ENCODE measurements at regions not wholly inside any gene's neighbourhood (a gene's known extent, or its start where the extent isn't known, plus 50 kb on each side); places are given as distances from the start of the nearest gene placed in this dataset.

DNA sequence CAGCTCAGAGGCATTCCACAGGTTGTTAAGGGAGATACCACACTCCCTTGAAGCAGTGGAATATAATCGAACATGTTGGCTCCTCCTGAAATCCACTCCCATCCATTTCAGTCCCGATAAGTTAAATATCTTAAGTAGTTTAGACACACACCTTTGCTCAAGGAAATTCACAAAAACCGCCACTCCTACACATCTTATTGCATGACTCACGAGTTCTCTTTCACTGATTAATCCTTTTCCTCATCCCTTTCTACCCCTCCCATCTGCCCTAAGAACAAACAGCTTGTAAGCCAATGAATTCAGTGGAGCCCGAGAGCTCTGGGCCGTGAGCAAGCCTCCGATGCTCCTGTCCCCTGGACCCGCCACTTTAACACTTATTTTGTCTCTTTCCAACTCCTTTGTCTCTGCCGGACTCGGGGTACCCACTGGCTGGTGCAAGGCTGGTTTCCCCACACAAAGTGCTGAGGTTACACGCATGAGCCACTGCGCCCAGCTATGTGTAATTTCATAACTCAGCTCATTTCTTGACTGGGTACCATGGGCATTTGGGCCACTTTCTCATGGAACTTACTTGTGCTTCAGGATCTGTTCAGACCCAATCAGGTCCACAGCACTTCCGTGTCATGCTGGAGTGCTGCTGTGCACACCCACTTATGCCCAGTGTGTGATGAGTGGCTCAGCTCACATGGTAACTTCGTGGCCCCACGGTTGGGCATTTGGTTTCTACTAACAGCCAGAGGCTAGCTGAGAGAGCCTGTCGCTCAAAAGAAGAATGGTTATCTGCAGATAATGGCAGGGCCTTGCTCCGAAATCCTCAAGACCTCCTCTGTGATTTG lies 171.8 kb upstream of the ALG10B start:
- Histone ChIP-seq H2AFZ (ENCODE audit: control insufficient read depth, low read length) (no peak overlapping the region), H3K9ac (ENCODE audit: control insufficient read depth, extremely low read depth, insufficient read depth, low read length) (no peak overlapping the region), H3K27ac (ENCODE audit: control insufficient read depth, insufficient read depth, low read length) (no peak overlapping the region), H4K20me1 (ENCODE audit: control insufficient read depth, extremely low read depth, insufficient read depth, low read length) (no peaks in the 10 kb centered on the region), H3K4me1 (ENCODE audit: control insufficient read depth, extremely low read depth, insufficient read depth, low read length) (no peaks in the 10 kb centered on the region), H3K4me3 (ENCODE audit: control insufficient read depth in 2 of 3, extremely low read depth in 1 of 3, insufficient read depth in 2 of 3, low read depth in 1 of 3, low read length in 3 of 3) (no peak overlapping the region), H3K4me2 (ENCODE audit: control insufficient read depth, extremely low read depth, insufficient read depth, low read depth, low read length) (no peak overlapping the region), H3K79me2 (ENCODE audit: control insufficient read depth, insufficient read depth, low read length) (no peaks in the 10 kb centered on the region), H3K36me3 (ENCODE audit: control insufficient read depth in 2 of 2, extremely low read depth in 1 of 2, insufficient read depth in 2 of 2, low read length in 2 of 2) (no peaks in the 10 kb centered on the region), H3K27me3 (ENCODE audit: control insufficient read depth, extremely low read depth, insufficient read depth, low read length) (no peaks in the 10 kb centered on the region), H3K9me1 (ENCODE audit: control insufficient read depth, extremely low read depth, insufficient read depth, low read length) (no peaks in the 10 kb centered on the region), H3K9me3 (ENCODE audit: control insufficient read depth, low read depth, low read length) (no peaks in the 10 kb centered on the region)
- DNase-seq (ENCODE audit: low read depth, low spot score), result no peak
- no peak for TF ChIP-seq EZH2 (IDR thresholded peaks at IDR 0.05; ENCODE audit: low read length)
- TF ChIP-seq, protein P1, sequence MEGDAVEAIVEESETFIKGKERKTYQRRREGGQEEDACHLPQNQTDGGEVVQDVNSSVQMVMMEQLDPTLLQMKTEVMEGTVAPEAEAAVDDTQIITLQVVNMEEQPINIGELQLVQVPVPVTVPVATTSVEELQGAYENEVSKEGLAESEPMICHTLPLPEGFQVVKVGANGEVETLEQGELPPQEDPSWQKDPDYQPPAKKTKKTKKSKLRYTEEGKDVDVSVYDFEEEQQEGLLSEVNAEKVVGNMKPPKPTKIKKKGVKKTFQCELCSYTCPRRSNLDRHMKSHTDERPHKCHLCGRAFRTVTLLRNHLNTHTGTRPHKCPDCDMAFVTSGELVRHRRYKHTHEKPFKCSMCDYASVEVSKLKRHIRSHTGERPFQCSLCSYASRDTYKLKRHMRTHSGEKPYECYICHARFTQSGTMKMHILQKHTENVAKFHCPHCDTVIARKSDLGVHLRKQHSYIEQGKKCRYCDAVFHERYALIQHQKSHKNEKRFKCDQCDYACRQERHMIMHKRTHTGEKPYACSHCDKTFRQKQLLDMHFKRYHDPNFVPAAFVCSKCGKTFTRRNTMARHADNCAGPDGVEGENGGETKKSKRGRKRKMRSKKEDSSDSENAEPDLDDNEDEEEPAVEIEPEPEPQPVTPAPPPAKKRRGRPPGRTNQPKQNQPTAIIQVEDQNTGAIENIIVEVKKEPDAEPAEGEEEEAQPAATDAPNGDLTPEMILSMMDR (optimal IDR thresholded peaks at IDR 0.05 in 1 of 3, IDR thresholded peaks at IDR 0.05 in 1 of 3, conservative IDR thresholded peaks at IDR 0.05 in 1 of 3; ENCODE audit: extremely low read depth in 1 of 3, insufficient read depth in 2 of 3, low read length in 3 of 3), result no peak
- no peak for FAIRE-seq
- dilution Hi-C loops (cut with MboI; ENCODE audit: extremely low pct_ligation_motif_present, low sequenced_read_pairs), result no loop called here

DNA sequence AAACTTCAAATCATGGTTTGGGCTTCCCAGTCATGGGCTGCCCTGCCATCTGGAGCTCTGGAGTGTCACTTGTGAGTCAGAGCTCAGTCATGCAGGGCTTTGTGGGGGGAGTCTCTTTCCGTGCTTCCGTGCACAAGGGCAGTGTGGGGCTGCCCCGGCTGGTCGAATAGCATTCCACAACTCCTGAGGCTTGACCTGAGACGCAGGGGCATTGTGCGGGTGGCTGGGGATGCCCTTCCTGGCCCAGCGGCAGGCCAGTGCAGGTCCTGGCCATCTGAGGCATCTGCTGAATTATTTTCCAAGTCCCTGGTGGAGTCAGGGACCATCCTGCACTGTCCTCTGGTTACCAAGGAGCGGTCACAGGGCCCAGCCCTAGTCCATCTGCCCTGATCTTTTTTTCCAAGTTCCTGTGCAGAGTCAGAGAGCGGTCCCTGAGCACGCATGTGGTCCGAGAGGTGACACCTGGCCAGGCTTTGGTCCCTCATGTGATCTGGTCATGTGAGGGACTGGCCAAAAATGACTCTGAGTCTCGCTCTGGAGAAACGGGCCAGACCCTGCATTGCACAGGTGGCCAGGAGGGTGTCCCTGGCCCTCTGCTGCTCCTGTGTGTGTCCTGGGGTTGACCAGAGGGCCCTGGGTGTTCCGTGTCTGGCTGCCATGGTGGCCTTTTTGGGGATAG lies 167.0 kb upstream of the ALG10B start:
- FAIRE-seq, result peak; percentile 20
- dilution Hi-C loops (cut with MboI; ENCODE audit: extremely low pct_ligation_motif_present, low sequenced_read_pairs), result no loop called here
- Histone ChIP-seq H3K4me1 (ENCODE audit: control insufficient read depth, extremely low read depth, insufficient read depth, low read length) (no peaks in the 10 kb centered on the region), H3K9me1 (ENCODE audit: control insufficient read depth, extremely low read depth, insufficient read depth, low read length) (no peaks in the 10 kb centered on the region), H3K9ac (ENCODE audit: control insufficient read depth, extremely low read depth, insufficient read depth, low read length) (no peak overlapping the region), H3K4me3 (ENCODE audit: control insufficient read depth in 2 of 3, extremely low read depth in 1 of 3, insufficient read depth in 2 of 3, low read depth in 1 of 3, low read length in 3 of 3) (no peak overlapping the region), H3K36me3 (ENCODE audit: control insufficient read depth in 2 of 2, extremely low read depth in 1 of 2, insufficient read depth in 2 of 2, low read length in 2 of 2) (no peaks in the 10 kb centered on the region), H4K20me1 (ENCODE audit: control insufficient read depth, extremely low read depth, insufficient read depth, low read length) (no peaks in the 10 kb centered on the region), H3K9me3 (ENCODE audit: control insufficient read depth, low read depth, low read length) (peaks cover 5% of the 10 kb centered on the region), H3K27ac (ENCODE audit: control insufficient read depth, insufficient read depth, low read length) (no peak overlapping the region), H2AFZ (ENCODE audit: control insufficient read depth, low read length) (no peak overlapping the region), H3K27me3 (ENCODE audit: control insufficient read depth, extremely low read depth, insufficient read depth, low read length) (no peaks in the 10 kb centered on the region), H3K4me2 (ENCODE audit: control insufficient read depth, extremely low read depth, insufficient read depth, low read depth, low read length) (no peak overlapping the region), H3K79me2 (ENCODE audit: control insufficient read depth, insufficient read depth, low read length) (no peaks in the 10 kb centered on the region)
- no peak for DNase-seq (ENCODE audit: low read depth, low spot score)
- no peak for TF ChIP-seq EZH2 (IDR thresholded peaks at IDR 0.05; ENCODE audit: low read length)
- TF ChIP-seq, protein P1 (optimal IDR thresholded peaks at IDR 0.05 in 1 of 3, IDR thresholded peaks at IDR 0.05 in 1 of 3, conservative IDR thresholded peaks at IDR 0.05 in 1 of 3; ENCODE audit: extremely low read depth in 1 of 3, insufficient read depth in 2 of 3, low read length in 3 of 3), result no peak

Measured in keratinocyte (primary cell).